Activated CD4-positive, alpha-beta T cell treated with anti-CD3 and anti-CD28 coated beads, Interleukin-10, Interleukin-2, amounts not matched to agents 100 ng/mL and 50 ng/mL, durations not matched to agents 16 hours and 8 hours (primary cell): ENCODE measurements at regions not wholly inside any gene's neighbourhood (a gene's known extent, or its start where the extent isn't known, plus 50 kb on each side); places are given as distances from the start of the nearest gene placed in this dataset.
"Not testable (repeated sequence)": the region's sequence is repeated elsewhere in the genome, so short reads cannot be mapped to it uniquely, and the experiment has no call there.

Experiments used
- DNase-seq: peaks from one replicate; pipeline ENCODE4 v3.0.0-alpha.2; 2020

GRCh38 chr2:183665425-183665824 lies 541.2 kb downstream of the NUP35 start:
- no peak for DNase-seq

GRCh38 chr2:183666031-183666430 lies 541.8 kb downstream of the NUP35 start:
- DNase-seq = no peak

GRCh38 chr2:183671233-183671632 lies 547.0 kb downstream of the NUP35 start:
- peak; percentile 1 for DNase-seq

- no peak for DNase-seq
These were observed 554.7 kb downstream of the NUP35 start for GRCh38 chr2:183678908-183679307.

GRCh38 chr2:183680573-183680972 lies 556.3 kb downstream of the NUP35 start:
- DNase-seq = no peak

- no peak for DNase-seq
These were observed 560.4 kb downstream of the NUP35 start for GRCh38 chr2:183684686-183685085.

- no peak for DNase-seq
These were observed 571.8 kb downstream of the NUP35 start for GRCh38 chr2:183696028-183696427.

- DNase-seq = no peak
These were observed 585.6 kb downstream of the NUP35 start for GRCh38 chr2:183709829-183710228.

GRCh38 chr2:183718246-183718645 lies 594.0 kb downstream of the NUP35 start:
- DNase-seq = no peak

- no peak for DNase-seq
These were observed 599.0 kb downstream of the NUP35 start for GRCh38 chr2:183723278-183723677.

- no peak for DNase-seq
These were observed 605.1 kb downstream of the NUP35 start for GRCh38 chr2:183729380-183729779.

- no peak for DNase-seq
These were observed 616.0 kb downstream of the NUP35 start for GRCh38 chr2:183740241-183740640.

- DNase-seq = no peak
These were observed 628.3 kb downstream of the NUP35 start for GRCh38 chr2:183752571-183752970.

GRCh38 chr2:183759033-183759432 lies 634.8 kb downstream of the NUP35 start:
- no peak for DNase-seq

- no peak for DNase-seq
These were observed 649.5 kb downstream of the NUP35 start for GRCh38 chr2:183773775-183774174.

- DNase-seq = no peak
These were observed 655.8 kb downstream of the NUP35 start for GRCh38 chr2:183780072-183780471.

GRCh38 chr2:183782436-183782835 lies 658.2 kb downstream of the NUP35 start:
- no peak for DNase-seq

- DNase-seq = not testable (repeated sequence)
These were observed 664.6 kb downstream of the NUP35 start for GRCh38 chr2:183788796-183789195.

- not testable (repeated sequence) for DNase-seq
These were observed 668.1 kb downstream of the NUP35 start for GRCh38 chr2:183792165-183792924.

- DNase-seq = no peak
These were observed 674.3 kb downstream of the NUP35 start for GRCh38 chr2:183798535-183798934.

- DNase-seq = no peak
These were observed 675.5 kb downstream of the NUP35 start for GRCh38 chr2:183799761-183800160.

- no peak for DNase-seq
These were observed 679.4 kb downstream of the NUP35 start for GRCh38 chr2:183803596-183803995.

- DNase-seq = no peak
These were observed 683.6 kb downstream of the NUP35 start for GRCh38 chr2:183807870-183808269.

GRCh38 chr2:183809404-183809803 lies 685.2 kb downstream of the NUP35 start:
- DNase-seq = no peak

- no peak for DNase-seq
These were observed 687.0 kb downstream of the NUP35 start for GRCh38 chr2:183811281-183811680.
